Stimulated activated CD4-positive, alpha-beta T cell treated with anti-CD3 and anti-CD28 coated beads, Interleukin-15, amount 100 ng/mL, for 1 hour (primary cell): ENCODE measurements at regions not wholly inside any gene's neighbourhood (a gene's known extent, or its start where the extent isn't known, plus 50 kb on each side); places are given as distances from the start of the nearest gene placed in this dataset.

Experiments
- DNase-seq, 2 donors: peaks; one replicate each; pipeline ENCODE4 v3.0.0-alpha.2; 2020; ENCODE audit warnings: low read depth in 1 of 2, low spot score in 1 of 2

- no peak for DNase-seq
These were observed 103.4 kb downstream of the QRFPR start for GRCh38 chr4:121277194-121278105.

GRCh38 chr4:121273191-121273590 lies 107.6 kb downstream of the QRFPR start:
- DNase-seq: no peak

- DNase-seq: no peak
These were observed 108.3 kb downstream of the QRFPR start for GRCh38 chr4:121272526-121272925.

GRCh38 chr4:121270389-121270788 lies 106.3 kb upstream of the TNIP3 start:
- DNase-seq: no peak

GRCh38 chr4:121269001-121269400 lies 104.9 kb upstream of the TNIP3 start:
- DNase-seq: no peak

- no peak for DNase-seq
These were observed 102.9 kb upstream of the TNIP3 start for GRCh38 chr4:121266982-121267381.

- no peak for DNase-seq
These were observed 92.9 kb upstream of the TNIP3 start for GRCh38 chr4:121256887-121257466.

GRCh38 chr4:121255986-121256750 lies 92.0 kb upstream of the TNIP3 start:
- DNase-seq: peak in 1 of 2 donors; percentile 20

GRCh38 chr4:121253961-121254360 lies 89.8 kb upstream of the TNIP3 start:
- DNase-seq: no peak

GRCh38 chr4:121252224-121252806 lies 88.2 kb upstream of the TNIP3 start:
- peak; percentile 24 to 26 for DNase-seq

GRCh38 chr4:121248747-121249146 lies 84.6 kb upstream of the TNIP3 start:
- no peak for DNase-seq

- no peak for DNase-seq
These were observed 82.6 kb upstream of the TNIP3 start for GRCh38 chr4:121246698-121247097.

GRCh38 chr4:121243485-121243884 lies 79.4 kb upstream of the TNIP3 start:
- no peak for DNase-seq

- no peak for DNase-seq
These were observed 78.1 kb upstream of the TNIP3 start for GRCh38 chr4:121242188-121242750.

GRCh38 chr4:121239951-121240350 lies 75.8 kb upstream of the TNIP3 start:
- DNase-seq: no peak

- no peak for DNase-seq
These were observed 74.3 kb upstream of the TNIP3 start for GRCh38 chr4:121238461-121238860.

GRCh38 chr4:121237069-121237399 lies 72.9 kb upstream of the TNIP3 start:
- DNase-seq: no peak

GRCh38 chr4:121236353-121237068 lies 72.4 kb upstream of the TNIP3 start:
- no peak for DNase-seq

GRCh38 chr4:121233982-121234381 lies 69.9 kb upstream of the TNIP3 start:
- DNase-seq: no peak

GRCh38 chr4:121229993-121230392 lies 65.9 kb upstream of the TNIP3 start:
- no peak for DNase-seq

- DNase-seq: no peak
These were observed 64.7 kb upstream of the TNIP3 start for GRCh38 chr4:121228848-121229247.
